ENCODE measurements at regions not wholly inside any gene's neighbourhood (a gene's known extent, or its start where the extent isn't known, plus 50 kb on each side); places are given as distances from the start of the nearest gene placed in this dataset.
A peak's percentile ranks its signal among the peaks of the same experiment; 100 is the strongest.
"Not testable (repeated sequence)": the region's sequence is repeated elsewhere in the genome, so short reads cannot be mapped to it uniquely, and the experiment has no call there.

GRCh38 chr6:53423560-53423959 lies 74.8 kb upstream of the ELOVL5 start:
- DNase-seq (ENCODE audit: low read depth, low spot score); in situ Hi-C loops (cut with HindIII; ENCODE audit: low pct_unique_long_range_greater_than_20kb, low sequenced_read_pairs): not testable (repeated sequence)

GRCh38 chr6:53419026-53419425 lies 70.3 kb upstream of the ELOVL5 start:
- in situ Hi-C loops (cut with HindIII; ENCODE audit: low pct_unique_long_range_greater_than_20kb, low sequenced_read_pairs) = no loop called here

GRCh38 chr6:53418288-53418687 lies 69.5 kb upstream of the ELOVL5 start:
- in situ Hi-C loops (cut with HindIII; ENCODE audit: low pct_unique_long_range_greater_than_20kb, low sequenced_read_pairs) = no loop called here
- no peak for DNase-seq (ENCODE audit: low read depth, low spot score)

More at GRCh38 chr6:53419026-53419425, 70.3 kb upstream of the ELOVL5 start:
- DNase-seq (ENCODE audit: low read depth, low spot score) = no peak

GRCh38 chr6:53417141-53417540 lies 68.4 kb upstream of the ELOVL5 start:
- in situ Hi-C loops (cut with HindIII; ENCODE audit: low pct_unique_long_range_greater_than_20kb, low sequenced_read_pairs) = no loop called here
- DNase-seq (ENCODE audit: low read depth, low spot score) = peak; percentile 4

- in situ Hi-C loops (cut with HindIII; ENCODE audit: low pct_unique_long_range_greater_than_20kb, low sequenced_read_pairs) = no loop called here
- DNase-seq (ENCODE audit: low read depth, low spot score) = no peak
Observed at GRCh38 chr6:53413326-53413725, 64.6 kb upstream of the ELOVL5 start.

GRCh38 chr6:53412751-53413150 lies 64.0 kb upstream of the ELOVL5 start:
- no peak for DNase-seq (ENCODE audit: low read depth, low spot score)
- in situ Hi-C loops (cut with HindIII; ENCODE audit: low pct_unique_long_range_greater_than_20kb, low sequenced_read_pairs) = no loop called here

GRCh38 chr6:53412021-53412715 lies 63.4 kb upstream of the ELOVL5 start:
- no peak for DNase-seq (ENCODE audit: low read depth, low spot score)
- in situ Hi-C loops (cut with HindIII; ENCODE audit: low pct_unique_long_range_greater_than_20kb, low sequenced_read_pairs) = no loop called here

- DNase-seq (ENCODE audit: low read depth, low spot score) = no peak
- in situ Hi-C loops (cut with HindIII; ENCODE audit: low pct_unique_long_range_greater_than_20kb, low sequenced_read_pairs) = no loop called here
Observed at GRCh38 chr6:53411451-53411850, 62.7 kb upstream of the ELOVL5 start.

- peak; percentile 67 for DNase-seq (ENCODE audit: low read depth, low spot score)
- in situ Hi-C loops (cut with HindIII; ENCODE audit: low pct_unique_long_range_greater_than_20kb, low sequenced_read_pairs) = no loop called here
Observed at GRCh38 chr6:53410508-53411258, 61.9 kb upstream of the ELOVL5 start.

GRCh38 chr6:53408826-53409225 lies 60.1 kb upstream of the ELOVL5 start:
- in situ Hi-C loops (cut with HindIII; ENCODE audit: low pct_unique_long_range_greater_than_20kb, low sequenced_read_pairs) = no loop called here
- no peak for DNase-seq (ENCODE audit: low read depth, low spot score)

GRCh38 chr6:53399027-53399344 lies 50.2 kb upstream of the ELOVL5 start:
- DNase-seq (ENCODE audit: low read depth, low spot score) = no peak
- in situ Hi-C loops (cut with HindIII; ENCODE audit: low pct_unique_long_range_greater_than_20kb, low sequenced_read_pairs) = no loop called here

GRCh38 chr6:53398247-53399026 lies 49.7 kb upstream of the ELOVL5 start:
- no peak for DNase-seq (ENCODE audit: low read depth, low spot score)
- in situ Hi-C loops (cut with HindIII; ENCODE audit: low pct_unique_long_range_greater_than_20kb, low sequenced_read_pairs) = no loop called here

Small RNA genes lying in the stretch of these regions (small RNA-seq; reads per million reads assigned to genes)
- 0 reads per million in 2 experiments for gene NANOGP3

Data from SK-MEL-5 (cell line).